Dermis blood vessel endothelial cell (primary cell): ENCODE measurements at regions not wholly inside any gene's neighbourhood (a gene's known extent, or its start where the extent isn't known, plus 50 kb on each side); places are given as distances from the start of the nearest gene placed in this dataset.

ENCODE experiments used
- DNase-seq: peaks from one replicate; pipeline ENCODE4 v3.0.0; 2010

DNA sequence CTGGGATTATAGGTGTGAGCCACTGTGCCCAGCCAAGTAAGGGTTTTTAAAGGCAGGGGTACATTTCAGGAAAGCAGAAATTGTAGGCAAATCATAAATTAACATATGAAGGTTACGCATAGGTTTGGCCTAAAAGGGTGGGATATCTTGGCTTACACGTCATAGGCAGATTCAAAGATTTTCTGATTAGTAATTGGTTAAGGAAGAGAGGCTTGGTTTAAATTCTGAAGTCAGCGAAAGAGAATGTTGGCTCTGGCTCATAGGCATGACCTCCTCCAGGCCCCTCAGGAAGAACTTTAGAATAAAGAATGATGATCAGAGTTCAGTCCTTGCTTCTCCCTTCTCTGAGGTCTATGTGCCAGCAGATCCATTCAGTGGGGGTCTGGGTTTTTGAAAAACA lies 124.8 kb upstream of the RBBP6 start:
- DNase-seq, result peak; percentile 18

GRCh38 chr16:24418733-24419132 lies 120.6 kb upstream of the RBBP6 start:
- no peak for DNase-seq

DNA sequence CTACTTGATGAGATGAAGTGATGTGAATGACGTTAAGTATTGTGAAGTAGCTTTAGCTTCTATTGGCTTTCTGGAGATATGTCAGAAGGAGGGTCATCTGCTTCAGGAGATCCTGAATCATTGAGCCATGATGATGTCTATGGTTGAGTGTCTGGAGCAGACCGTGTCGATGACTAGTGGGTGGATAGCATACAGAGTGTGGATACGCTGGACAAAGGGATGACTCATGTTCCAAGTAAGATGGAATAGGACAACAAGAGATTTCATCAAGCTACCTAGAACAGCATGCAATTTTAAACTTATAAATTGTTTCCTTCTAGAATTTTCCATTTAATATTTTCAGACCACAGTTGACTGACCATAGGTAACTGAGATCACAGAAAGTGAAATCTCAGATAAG lies 116.1 kb upstream of the RBBP6 start:
- DNase-seq, result no peak

DNA sequence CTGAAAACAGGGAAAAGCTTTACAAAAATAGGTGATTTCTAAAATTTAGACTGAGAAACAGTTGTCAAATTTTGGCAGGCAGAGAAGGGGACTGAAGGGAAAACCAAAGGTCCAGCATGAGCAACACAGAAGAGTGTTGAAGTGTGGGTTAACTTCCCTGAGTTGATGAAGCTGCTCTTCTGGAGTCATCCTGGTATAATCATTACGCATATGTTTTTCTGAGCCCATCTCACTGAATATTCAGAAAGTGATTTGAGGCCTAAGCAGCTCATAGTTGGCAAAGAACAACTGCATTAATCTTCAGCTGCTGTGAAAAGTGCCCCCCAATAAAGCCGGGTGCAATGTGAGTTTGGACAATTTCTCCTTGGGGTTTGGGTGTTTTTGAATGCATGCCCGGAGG lies 115.0 kb upstream of the RBBP6 start:
- no peak for DNase-seq

- no peak for DNase-seq
These were observed 111.5 kb upstream of the RBBP6 start for GRCh38 chr16:24427840-24428239.

GRCh38 chr16:24428756-24429155 lies 110.6 kb upstream of the RBBP6 start:
- no peak for DNase-seq

GRCh38 chr16:24430954-24431760 lies 108.2 kb upstream of the RBBP6 start:
- peak; percentile 10 for DNase-seq

- DNase-seq, result no peak
These were observed 105.7 kb upstream of the RBBP6 start for GRCh38 chr16:24433706-24434105.

GRCh38 chr16:24440306-24440705 lies 99.1 kb upstream of the RBBP6 start:
- DNase-seq, result no peak

- no peak for DNase-seq
These were observed 96.7 kb upstream of the RBBP6 start for GRCh38 chr16:24442631-24443030.

DNA sequence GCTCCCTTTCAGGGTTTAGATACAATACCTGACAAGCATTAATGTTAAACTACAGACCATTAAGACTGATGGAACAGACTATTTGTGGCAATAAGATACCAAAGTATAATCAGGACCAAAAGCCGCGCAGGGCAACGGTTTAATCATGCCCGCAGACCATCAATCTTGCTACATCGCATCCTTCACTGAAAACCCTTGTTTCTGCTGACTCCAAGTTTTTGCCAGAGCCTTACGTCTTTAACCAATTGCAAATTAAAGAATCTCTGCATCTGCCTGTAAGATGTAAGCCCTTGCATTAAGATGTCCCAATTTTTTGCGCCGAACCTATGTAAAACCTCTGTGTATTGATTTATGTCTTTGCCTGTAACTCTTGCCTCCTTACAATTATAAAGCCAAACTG lies 94.2 kb upstream of the RBBP6 start:
- DNase-seq, result no peak

DNA sequence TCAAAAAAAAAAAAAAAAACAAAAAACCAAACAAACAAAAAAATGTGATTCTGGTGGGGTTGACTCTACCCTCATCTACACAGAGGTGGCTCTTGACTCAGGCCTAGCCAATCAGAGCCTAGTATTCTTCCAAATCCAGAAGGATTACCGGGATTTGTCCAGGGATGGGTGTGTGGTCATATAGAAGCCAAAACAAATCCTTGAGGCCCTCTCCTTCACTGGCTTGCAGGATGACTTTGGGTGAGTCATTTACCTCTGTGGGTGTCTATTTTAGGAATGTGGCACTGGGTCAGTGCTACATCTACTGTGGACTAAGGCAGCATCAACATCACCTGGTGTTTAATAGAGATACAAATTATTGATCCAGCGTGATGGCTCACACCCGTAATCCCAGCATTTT lies 93.2 kb upstream of the RBBP6 start:
- no peak for DNase-seq

DNA sequence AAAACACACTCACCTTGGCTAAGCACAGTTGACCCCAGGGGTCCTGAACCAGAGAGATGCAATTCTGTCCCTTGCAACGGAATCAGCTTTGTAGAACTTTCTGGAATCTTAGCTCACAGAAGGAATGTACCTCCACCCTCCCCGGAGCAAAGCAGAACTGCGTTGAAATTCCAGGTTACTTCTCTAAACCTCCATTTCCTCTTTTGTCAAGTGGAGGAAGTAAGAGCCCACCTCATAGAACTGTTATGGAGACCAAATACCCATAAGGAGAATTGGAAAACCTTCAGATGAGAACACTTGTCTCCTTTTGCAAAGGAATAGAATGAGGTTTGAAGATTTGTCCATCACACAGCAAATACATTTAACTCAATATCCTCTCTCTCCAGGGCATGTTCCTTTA lies 86.6 kb upstream of the RBBP6 start:
- DNase-seq, result no peak

DNA sequence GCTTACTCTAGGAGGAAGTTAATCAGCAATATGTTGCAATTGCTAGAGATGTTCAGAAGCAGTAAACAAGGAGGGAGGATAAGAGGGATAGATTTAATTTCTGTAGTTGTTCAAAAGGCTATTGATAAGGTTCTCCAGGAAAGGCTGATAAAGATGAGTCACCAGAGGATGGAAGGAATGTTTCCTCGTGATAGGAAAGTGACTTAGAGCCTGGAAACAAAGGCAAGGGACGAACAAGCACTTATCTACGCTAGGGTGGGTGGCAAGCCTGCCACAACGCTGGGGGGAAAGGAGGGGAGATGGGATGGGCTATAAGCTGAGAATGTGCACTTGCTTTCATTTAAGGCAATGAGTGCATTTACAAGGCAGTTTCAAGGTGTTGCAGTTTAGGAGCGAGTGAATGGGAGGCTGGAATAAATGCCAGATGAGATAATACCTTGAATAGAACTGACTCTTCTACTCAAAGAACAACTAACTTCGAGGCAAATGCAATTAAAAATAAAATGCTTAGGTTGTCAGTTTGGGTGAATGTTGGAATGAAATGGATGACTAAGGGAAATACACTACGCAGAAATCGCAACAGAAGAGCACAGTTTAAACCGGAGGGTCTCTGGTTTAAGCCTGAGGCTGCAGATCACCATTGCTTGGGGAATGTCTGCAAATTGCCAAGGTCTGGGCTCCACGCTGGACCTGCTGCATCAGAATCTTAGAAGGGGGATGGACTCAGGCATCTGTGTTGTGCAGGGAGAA lies 76.0 kb upstream of the RBBP6 start:
- no peak for DNase-seq

- DNase-seq, result no peak
These were observed 67.6 kb upstream of the RBBP6 start for GRCh38 chr16:24471561-24472350.

- no peak for DNase-seq
These were observed 61.9 kb upstream of the RBBP6 start for GRCh38 chr16:24477492-24477891.

GRCh38 chr16:24478401-24478800 lies 61.0 kb upstream of the RBBP6 start:
- no peak for DNase-seq

GRCh38 chr16:24482681-24483202 lies 56.6 kb upstream of the RBBP6 start:
- DNase-seq, result no peak

DNA sequence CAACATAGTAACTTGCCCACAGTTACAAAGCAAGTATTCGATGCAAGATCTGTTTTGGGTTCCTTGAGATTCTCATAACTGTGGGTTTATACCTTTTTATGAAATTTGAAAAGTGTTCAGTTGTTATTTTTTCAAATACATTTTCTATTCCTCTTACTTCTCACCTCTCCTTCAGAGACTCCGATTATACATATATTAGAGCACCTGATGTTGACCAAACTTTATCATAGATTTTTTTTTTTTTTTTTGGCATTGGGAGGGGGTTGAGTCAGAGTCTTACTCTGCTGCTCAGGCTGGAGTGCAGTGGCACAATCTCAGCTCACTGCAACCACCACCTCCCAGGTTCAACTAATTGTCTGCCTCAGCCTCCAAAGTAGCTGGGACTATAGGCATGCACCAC lies 51.3 kb upstream of the RBBP6 start:
- DNase-seq, result no peak
